ENCODE measurements at regions not wholly inside any gene's neighbourhood (a gene's known extent, or its start where the extent isn't known, plus 50 kb on each side); places are given as distances from the start of the nearest gene placed in this dataset.

GRCh38 chr7:46393142-46393541 is 472.1 kb upstream of the IGFBP3 start:
- TF ChIP-seq, protein P1, sequence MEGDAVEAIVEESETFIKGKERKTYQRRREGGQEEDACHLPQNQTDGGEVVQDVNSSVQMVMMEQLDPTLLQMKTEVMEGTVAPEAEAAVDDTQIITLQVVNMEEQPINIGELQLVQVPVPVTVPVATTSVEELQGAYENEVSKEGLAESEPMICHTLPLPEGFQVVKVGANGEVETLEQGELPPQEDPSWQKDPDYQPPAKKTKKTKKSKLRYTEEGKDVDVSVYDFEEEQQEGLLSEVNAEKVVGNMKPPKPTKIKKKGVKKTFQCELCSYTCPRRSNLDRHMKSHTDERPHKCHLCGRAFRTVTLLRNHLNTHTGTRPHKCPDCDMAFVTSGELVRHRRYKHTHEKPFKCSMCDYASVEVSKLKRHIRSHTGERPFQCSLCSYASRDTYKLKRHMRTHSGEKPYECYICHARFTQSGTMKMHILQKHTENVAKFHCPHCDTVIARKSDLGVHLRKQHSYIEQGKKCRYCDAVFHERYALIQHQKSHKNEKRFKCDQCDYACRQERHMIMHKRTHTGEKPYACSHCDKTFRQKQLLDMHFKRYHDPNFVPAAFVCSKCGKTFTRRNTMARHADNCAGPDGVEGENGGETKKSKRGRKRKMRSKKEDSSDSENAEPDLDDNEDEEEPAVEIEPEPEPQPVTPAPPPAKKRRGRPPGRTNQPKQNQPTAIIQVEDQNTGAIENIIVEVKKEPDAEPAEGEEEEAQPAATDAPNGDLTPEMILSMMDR (conservative IDR thresholded peaks at IDR 0.05; ENCODE audit: low read length), result no peak
- no peak for TF ChIP-seq EZH2phosphoT487 (IDR thresholded peaks at IDR 0.05; ENCODE audit: borderline replicate concordance)
